ENCODE measurements at regions not wholly inside any gene's neighbourhood (a gene's known extent, or its start where the extent isn't known, plus 50 kb on each side); places are given as distances from the start of the nearest gene placed in this dataset.

GRCh38 chr3:24033818-24034217 is 88.7 kb downstream of the NR1D2 start:
- H3K4me3 ChIP-seq (ENCODE audit: low read depth, low read length): no peak overlapping the region
- TF ChIP-seq CTCF (IDR thresholded peaks at IDR 0.05; ENCODE audit: insufficient read depth, low read length): no peak
- DNase-seq (ENCODE audit: low read depth): no peak

DNA sequence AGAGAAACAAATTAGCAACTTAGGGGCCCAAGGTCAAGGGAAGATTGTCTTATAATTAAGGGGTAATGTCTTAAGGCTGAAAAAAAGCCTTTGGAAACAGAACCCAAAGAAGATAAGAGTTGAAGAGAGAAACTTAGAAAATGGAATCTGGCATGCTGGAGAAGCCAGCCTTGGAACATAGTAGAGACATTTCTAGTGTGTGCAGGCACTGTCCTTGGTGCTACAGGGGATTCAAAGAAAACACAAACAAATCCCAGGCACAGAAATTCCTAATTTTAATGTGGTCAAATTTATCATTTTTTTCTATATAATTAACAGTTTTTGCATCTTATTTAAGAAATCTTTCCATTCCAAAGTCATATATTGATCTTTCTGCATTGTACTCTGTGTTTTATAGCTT is 89.4 kb downstream of the NR1D2 start:
- TF ChIP-seq CTCF (IDR thresholded peaks at IDR 0.05; ENCODE audit: insufficient read depth, low read length): no peak
- DNase-seq (ENCODE audit: low read depth): no peak
- H3K4me3 ChIP-seq (ENCODE audit: low read depth, low read length): no peak overlapping the region

DNA sequence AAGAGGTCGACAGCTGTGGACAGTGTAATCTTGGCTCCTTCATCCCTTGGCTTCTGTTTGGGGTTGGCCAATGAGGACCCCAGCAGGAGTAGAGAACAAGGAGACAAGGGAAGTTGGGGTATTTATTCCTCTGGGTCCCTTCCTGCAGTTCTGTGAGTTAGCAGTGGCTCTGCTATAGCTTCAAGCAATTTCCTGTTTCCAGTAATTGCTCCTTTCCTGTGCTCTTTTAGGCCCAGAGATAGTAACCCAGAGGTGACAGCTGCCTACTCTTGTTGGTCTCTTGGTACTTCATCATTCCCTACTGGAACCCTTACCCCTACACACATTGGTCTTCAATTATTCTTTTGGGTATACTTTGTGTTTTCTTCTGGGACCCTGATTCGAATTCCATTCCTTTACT is 92.9 kb downstream of the NR1D2 start:
- H3K4me3 ChIP-seq (ENCODE audit: low read depth, low read length): no peak overlapping the region
- DNase-seq (ENCODE audit: low read depth): no peak
- TF ChIP-seq CTCF (IDR thresholded peaks at IDR 0.05; ENCODE audit: insufficient read depth, low read length): no peak

DNA sequence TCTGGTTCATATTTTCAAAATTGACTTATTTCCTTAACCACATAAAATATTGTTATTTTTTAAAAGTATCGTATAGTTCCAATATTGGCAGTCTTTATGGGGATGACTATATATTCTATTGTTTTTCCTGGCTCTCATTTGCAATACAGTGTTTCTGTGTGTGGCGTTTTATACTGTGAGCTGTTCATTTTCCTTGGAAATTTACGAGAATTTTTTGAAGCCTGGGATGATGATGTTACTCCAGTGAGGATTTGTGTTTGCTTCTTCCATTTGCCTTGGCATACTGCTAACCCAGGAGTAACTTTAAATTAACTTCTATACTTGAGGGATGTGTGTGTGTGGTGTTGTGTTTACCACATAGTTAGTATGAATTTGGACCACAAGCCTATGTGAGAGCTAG is 95.2 kb downstream of the NR1D2 start:
- no peak overlapping the region for H3K4me3 ChIP-seq (ENCODE audit: low read depth, low read length)
- TF ChIP-seq CTCF (IDR thresholded peaks at IDR 0.05; ENCODE audit: insufficient read depth, low read length): no peak
- no peak for DNase-seq (ENCODE audit: low read depth)

- no peak for TF ChIP-seq CTCF (IDR thresholded peaks at IDR 0.05; ENCODE audit: insufficient read depth, low read length)
- DNase-seq (ENCODE audit: low read depth): peak; percentile 78
- no peak overlapping the region for H3K4me3 ChIP-seq (ENCODE audit: low read depth, low read length)
Measured at GRCh38 chr3:24042174-24043059, 97.3 kb downstream of the NR1D2 start.

DNA sequence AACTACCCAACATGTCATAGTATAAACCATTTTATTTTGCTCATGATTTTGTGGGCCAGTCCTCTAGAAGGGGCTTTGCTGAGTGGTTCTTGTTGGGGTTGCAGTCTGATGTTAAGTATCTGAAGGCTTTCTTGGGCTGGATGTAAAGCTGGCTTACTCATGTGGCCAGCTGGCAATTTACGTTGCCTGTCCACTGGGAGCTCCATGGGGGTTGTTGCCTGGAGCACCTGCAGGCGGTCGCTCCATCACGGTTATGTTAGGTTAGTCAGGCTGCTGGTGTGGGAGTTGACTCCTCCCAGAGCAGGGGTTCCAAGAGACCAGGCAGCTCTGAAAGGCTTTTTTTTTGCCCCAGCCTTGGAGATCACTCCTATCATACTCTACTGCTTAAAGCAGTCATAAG is 98.1 kb downstream of the NR1D2 start:
- no peak for TF ChIP-seq CTCF (IDR thresholded peaks at IDR 0.05; ENCODE audit: insufficient read depth, low read length)
- no peak for DNase-seq (ENCODE audit: low read depth)
- H3K4me3 ChIP-seq (ENCODE audit: low read depth, low read length): no peak overlapping the region

DNA sequence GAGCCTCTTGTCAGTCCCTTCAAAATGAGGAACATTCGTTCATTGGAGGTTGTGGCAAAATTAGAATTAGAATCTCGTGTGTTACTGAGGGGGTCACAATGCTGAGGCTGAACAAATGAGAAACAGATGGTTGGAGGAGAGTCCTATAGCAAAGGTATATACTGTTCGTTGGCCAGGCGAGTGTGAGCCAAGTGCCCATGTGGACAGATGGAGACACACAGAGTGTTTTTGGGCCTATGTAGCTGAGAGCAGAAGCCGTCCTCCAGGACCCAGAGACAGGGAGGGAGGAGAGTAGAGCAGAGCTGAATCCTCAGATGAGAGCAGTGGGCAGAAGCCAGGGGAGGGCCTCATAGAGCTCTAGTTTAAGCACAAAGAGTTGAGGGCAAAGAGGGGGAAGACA is 98.9 kb downstream of the NR1D2 start:
- DNase-seq (ENCODE audit: low read depth): no peak
- no peak overlapping the region for H3K4me3 ChIP-seq (ENCODE audit: low read depth, low read length)
- TF ChIP-seq CTCF (IDR thresholded peaks at IDR 0.05; ENCODE audit: insufficient read depth, low read length): no peak

Measured in fibroblast of the aortic adventitia (primary cell).